ENCODE measurements at regions not wholly inside any gene's neighbourhood (a gene's known extent, or its start where the extent isn't known, plus 50 kb on each side); places are given as distances from the start of the nearest gene placed in this dataset.

DNA sequence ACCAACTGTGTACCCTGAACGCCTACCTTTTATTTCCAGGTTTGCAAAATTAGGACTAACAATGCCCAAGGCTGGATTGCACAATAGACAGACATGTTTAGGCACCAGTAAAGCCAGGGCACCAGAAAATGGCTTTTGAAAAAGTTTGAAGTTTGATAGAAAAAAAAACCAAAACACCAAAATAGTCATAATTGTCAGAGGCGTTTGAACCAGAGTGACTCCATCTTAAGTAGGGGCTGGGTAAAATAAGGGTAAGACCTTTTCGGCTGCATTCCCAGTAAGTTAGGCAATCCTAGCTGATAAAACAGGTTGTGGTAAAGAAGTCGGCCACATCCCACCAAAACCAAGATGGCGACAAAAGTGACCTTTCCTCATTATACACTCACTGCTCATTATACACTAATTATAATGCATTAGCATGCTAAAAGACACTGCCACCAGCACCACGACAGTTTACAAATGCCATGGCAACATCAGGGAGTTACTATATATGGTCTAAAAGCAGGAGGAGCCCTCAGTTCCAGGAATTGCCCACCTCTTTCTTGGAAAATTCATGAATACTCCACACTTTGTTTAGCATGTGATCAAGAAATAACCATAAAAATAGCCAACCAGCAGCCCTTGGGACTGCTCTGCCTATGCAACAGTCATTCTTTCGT lies 71.2 kb upstream of the EPCAM start (continued):
- peak; percentile 60 for TF ChIP-seq GABPA (tag; conservative IDR thresholded peaks at IDR 0.05; ENCODE audit: low read depth)
- TF ChIP-seq RCOR1 (IDR thresholded peaks at IDR 0.05; ENCODE audit: borderline replicate concordance in 1 of 2, low read depth in 2 of 2, low read length in 2 of 2): no peak
- TF ChIP-seq ZNF444 (CRISPR knock-in tag; IDR thresholded peaks at IDR 0.05): peak; percentile 88; the same call in 1 of the 2 replicates
- no peak for TF ChIP-seq POLR2AphosphoS2 (IDR thresholded peaks at IDR 0.05; ENCODE audit: low read length)
- TF ChIP-seq ZNF592 (IDR thresholded peaks at IDR 0.05): peak; percentile 99
- no peak for TF ChIP-seq E2F1 (CRISPR knock-in tag; IDR thresholded peaks at IDR 0.05)
- peak; percentile 93 for TF ChIP-seq CUX1 (CRISPR knock-in tag; IDR thresholded peaks at IDR 0.05)
- TF ChIP-seq ZNF830 (CRISPR knock-in tag; IDR thresholded peaks at IDR 0.05): peak; percentile 88; the same call in 1 of the 2 replicates
- TF ChIP-seq, protein P1, sequence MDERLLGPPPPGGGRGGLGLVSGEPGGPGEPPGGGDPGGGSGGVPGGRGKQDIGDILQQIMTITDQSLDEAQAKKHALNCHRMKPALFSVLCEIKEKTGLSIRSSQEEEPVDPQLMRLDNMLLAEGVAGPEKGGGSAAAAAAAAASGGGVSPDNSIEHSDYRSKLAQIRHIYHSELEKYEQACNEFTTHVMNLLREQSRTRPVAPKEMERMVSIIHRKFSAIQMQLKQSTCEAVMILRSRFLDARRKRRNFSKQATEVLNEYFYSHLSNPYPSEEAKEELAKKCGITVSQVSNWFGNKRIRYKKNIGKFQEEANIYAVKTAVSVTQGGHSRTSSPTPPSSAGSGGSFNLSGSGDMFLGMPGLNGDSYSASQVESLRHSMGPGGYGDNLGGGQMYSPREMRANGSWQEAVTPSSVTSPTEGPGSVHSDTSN (CRISPR knock-in tag; IDR thresholded peaks at IDR 0.05; ENCODE audit: low read depth): no peak
- TF ChIP-seq, protein P1 (tag; conservative IDR thresholded peaks at IDR 0.05; ENCODE audit: low read depth): peak; percentile 82
- peak; percentile 53; the same call in 1 of the 2 replicates for TF ChIP-seq ZNF140 (CRISPR knock-in tag; IDR thresholded peaks at IDR 0.05)
- TF ChIP-seq SREBF1 (IDR thresholded peaks at IDR 0.05; ENCODE audit: borderline replicate concordance, low read depth, low read length): no peak
- no peak for TF ChIP-seq ARID2 (IDR thresholded peaks at IDR 0.05)
- no peak for TF ChIP-seq CBX3 (IDR thresholded peaks at IDR 0.05; ENCODE audit: borderline replicate concordance in 1 of 2, low read length in 2 of 2)

All from K562 (cell line).